ENCODE measurements at regions not wholly inside any gene's neighbourhood (a gene's known extent, or its start where the extent isn't known, plus 50 kb on each side); places are given as distances from the start of the nearest gene placed in this dataset.

GRCh38 chr3:176969066-176969465 is 228.2 kb downstream of the TBL1XR1 start:
- H3K9ac ChIP-seq (ENCODE audit: insufficient read depth, low read length, poor library complexity, severe bottlenecking), result no peak overlapping the region
- H3K9me3 ChIP-seq (replicated peaks in 1 of 2; ENCODE audit: control insufficient read depth in 1 of 2, insufficient read depth in 1 of 2, low read length in 2 of 2), result no peaks in the 10 kb centered on the region
- no peaks in the 10 kb centered on the region for H3K27me3 ChIP-seq (ENCODE audit: control insufficient read depth in 2 of 2, insufficient read depth in 2 of 2, low read length in 2 of 2)
- Mint-ChIP-seq H3K27me3 (ENCODE audit: low read depth in 3 of 3) (peaks cover 0 to 7% (median 3%) of the 10 kb centered on the region in 3 donors), H3K36me3 (no peaks in the 10 kb centered on the region), H3K27ac (no peak overlapping the region), H3K4me1 (peaks cover 31% of the 10 kb centered on the region), H3K9me3 (peaks cover 0 to 2% (median 0%) of the 10 kb centered on the region in 7 donors), H3K4me3 (no peak overlapping the region)
- no peak overlapping the region for H2AFZ ChIP-seq (ENCODE audit: insufficient read depth, low read depth, low read length, poor library complexity, severe bottlenecking)
- peak in 1 of 3 donors; percentile 18 for DNase-seq
- no peaks in the 10 kb centered on the region for H4K20me1 ChIP-seq (ENCODE audit: insufficient read depth, low read length)
- no peaks in the 10 kb centered on the region for H3K36me3 ChIP-seq (replicated peaks in 1 of 2; ENCODE audit: control insufficient read depth in 1 of 2, insufficient read depth in 2 of 2, low read length in 2 of 2)
- intact Hi-C loops (cut with micrococcal nuclease), result no loop called here
- no peak overlapping the region for H3K4me2 ChIP-seq (replicated peaks; ENCODE audit: extremely low read depth, low read length, poor library complexity, severe bottlenecking)
- no CpG with 5 or more reads among the region's 1 CpG for WGBS (ENCODE audit: insufficient coverage)
- H3K4me3 ChIP-seq (replicated peaks in 1 of 3; ENCODE audit: low read depth in 2 of 3, low read length in 3 of 3), result no peak overlapping the region
- H3K27ac ChIP-seq (ENCODE audit: low read depth in 1 of 2, low read length in 2 of 2), result no peak overlapping the region
- TF ChIP-seq CTCF (IDR thresholded peaks at IDR 0.05), result no peak
- peaks cover 16% of the 10 kb centered on the region in 2 donors for H3K4me1 ChIP-seq (ENCODE audit: control insufficient read depth in 1 of 2, insufficient read depth in 2 of 2, low read length in 2 of 2)
- H3K79me2 ChIP-seq (ENCODE audit: insufficient read depth, low read length), result no peaks in the 10 kb centered on the region

- no peak overlapping the region for H3K4me3 ChIP-seq (replicated peaks in 1 of 3; ENCODE audit: low read depth in 2 of 3, low read length in 3 of 3)
- H4K20me1 ChIP-seq (ENCODE audit: insufficient read depth, low read length), result no peaks in the 10 kb centered on the region
- no peaks in the 10 kb centered on the region for H3K9me3 ChIP-seq (replicated peaks in 1 of 2; ENCODE audit: control insufficient read depth in 1 of 2, insufficient read depth in 1 of 2, low read length in 2 of 2)
- intact Hi-C loops (cut with micrococcal nuclease), result no loop called here
- Mint-ChIP-seq H3K36me3 (no peaks in the 10 kb centered on the region), H3K4me1 (peaks cover 31% of the 10 kb centered on the region), H3K4me3 (no peak overlapping the region), H3K27me3 (ENCODE audit: low read depth in 3 of 3) (peaks cover 0 to 7% (median 3%) of the 10 kb centered on the region in 3 donors), H3K27ac (peak overlapping the region in 1 of 7 donors; percentile 38), H3K9me3 (peaks cover 0 to 2% (median 0%) of the 10 kb centered on the region in 7 donors)
- TF ChIP-seq CTCF (IDR thresholded peaks at IDR 0.05), result no peak
- no CpG with 5 or more reads among the region's 2 CpGs for WGBS (ENCODE audit: insufficient coverage)
- H3K36me3 ChIP-seq (replicated peaks in 1 of 2; ENCODE audit: control insufficient read depth in 1 of 2, insufficient read depth in 2 of 2, low read length in 2 of 2), result no peaks in the 10 kb centered on the region
- peaks cover 16% of the 10 kb centered on the region in 2 donors for H3K4me1 ChIP-seq (ENCODE audit: control insufficient read depth in 1 of 2, insufficient read depth in 2 of 2, low read length in 2 of 2)
- DNase-seq, result no peak
- no peaks in the 10 kb centered on the region for H3K27me3 ChIP-seq (ENCODE audit: control insufficient read depth in 2 of 2, insufficient read depth in 2 of 2, low read length in 2 of 2)
- no peak overlapping the region for H3K27ac ChIP-seq (ENCODE audit: low read depth in 1 of 2, low read length in 2 of 2)
- no peak overlapping the region for H3K4me2 ChIP-seq (replicated peaks; ENCODE audit: extremely low read depth, low read length, poor library complexity, severe bottlenecking)
- no peak overlapping the region for H3K9ac ChIP-seq (ENCODE audit: insufficient read depth, low read length, poor library complexity, severe bottlenecking)
- no peak overlapping the region for H2AFZ ChIP-seq (ENCODE audit: insufficient read depth, low read depth, low read length, poor library complexity, severe bottlenecking)
- H3K79me2 ChIP-seq (ENCODE audit: insufficient read depth, low read length), result no peaks in the 10 kb centered on the region
Observed at GRCh38 chr3:176968631-176969030, 228.7 kb downstream of the TBL1XR1 start.
